K562 (cell line): ENCODE measurements at regions not wholly inside any gene's neighbourhood (a gene's known extent, or its start where the extent isn't known, plus 50 kb on each side); places are given as distances from the start of the nearest gene placed in this dataset.

Experiments
- EGR1 ChIP-seq: fragments of 450-650 bp; conservative IDR thresholded peaks from 2 replicates; pipeline ENCODE4 v1.6.1; 2017; ENCODE audit warnings: mild to moderate bottlenecking
- GATA2 ChIP-seq: sonication (generic); formaldehyde crosslinking; IDR thresholded peaks from 2 replicates; pipeline ENCODE4 v1.4.0; 2020; ENCODE audit warnings: mild to moderate bottlenecking, missing genetic modification reagents
- JUN ChIP-seq, 2 experiments: sonication (generic) in 1 of 2; formaldehyde crosslinking in 1 of 2; IDR thresholded peaks; 2 replicates each; pipeline versions ENCODE4 v1.6.1 to v1.8.0; 2012 to 2022; ENCODE audit warnings: borderline replicate concordance in 2 of 2, mild to moderate bottlenecking in 2 of 2, improper control_type of control experiment in 1 of 2, low read depth in 1 of 2, low read length in 1 of 2, missing genetic modification reagents in 1 of 2
- JUNB ChIP-seq: fragments of 450-650 bp; formaldehyde crosslinking; conservative IDR thresholded peaks from 2 replicates; pipeline ENCODE4 v1.4.0; 2020; ENCODE audit warnings: mild to moderate bottlenecking
- TARDBP ChIP-seq: fragments of 450-650 bp; IDR thresholded peaks from 2 replicates; pipeline ENCODE4 v1.6.1; 2016
- TBL1XR1 ChIP-seq, 2 experiments: IDR thresholded peaks; 2 replicates each; pipeline ENCODE4 v1.6.1; 2012; ENCODE audit warnings: improper control_type of control experiment in 2 of 2, low read length in 2 of 2, mild to moderate bottlenecking in 1 of 2
- ZFP1 ChIP-seq: fragments of 450-650 bp; formaldehyde crosslinking; IDR thresholded peaks from 2 replicates; pipeline ENCODE4 v1.4.0; 2020; ENCODE audit warnings: mild to moderate bottlenecking, mixed read lengths
- ZFP30 ChIP-seq: fragments of 250-450 bp; sonication (Bioruptor Pico); IDR thresholded peaks from 2 replicates; pipeline ENCODE4 v1.8.0; 2022; ENCODE audit warnings: moderate library complexity, mild to moderate bottlenecking, inconsistent platforms, borderline replicate concordance
- TF ChIP-seq, protein P1 (sequence below), 3 experiments: IDR thresholded peaks in 2 of 3; conservative IDR thresholded peaks in 1 of 3; 2 replicates each; pipeline ENCODE4 v1.5.1; 2011 to 2012; ENCODE audit warnings: low read length in 3 of 3, mild to moderate bottlenecking in 3 of 3, control low read depth in 2 of 3, improper control_type of control experiment in 1 of 3, inconsistent platforms in 1 of 3, low read depth in 1 of 3, mixed read lengths in 1 of 3, moderate library complexity in 1 of 3; ENCODE audit not compliant: insufficient read depth in 2 of 3
- TF ChIP-seq, protein P2 (sequence below): sonication (generic); formaldehyde crosslinking; IDR thresholded peaks from 2 replicates; pipeline ENCODE4 v1.8.0; 2022; ENCODE audit warnings: missing genetic modification reagents, mild to moderate bottlenecking, borderline replicate concordance
- TF ChIP-seq, protein P3 (sequence below): fragments of 200-800 bp; sonication (Bioruptor generic); IDR thresholded peaks from 2 replicates; pipeline ENCODE4 v1.6.1; 2017; ENCODE audit warnings: missing genetic modification characterization, missing compliant biosample characterization
- TF ChIP-seq, protein P4 (sequence below): sonication (generic); formaldehyde crosslinking; IDR thresholded peaks from 2 replicates; pipeline ENCODE4 v1.8.1; 2023; ENCODE audit warnings: mild to moderate bottlenecking, missing genetic modification reagents
- TF ChIP-seq, protein P5 (sequence below): fragments of 450-650 bp; formaldehyde crosslinking; IDR thresholded peaks from 2 replicates; pipeline ENCODE4 v1.4.0; 2020; ENCODE audit warnings: mild to moderate bottlenecking, mixed read lengths
- TF ChIP-seq, protein P6 (sequence below), 2 experiments: fragments of 450-650 bp; formaldehyde crosslinking in 1 of 2; IDR thresholded peaks; 2 replicates each; pipeline versions ENCODE4 v1.4.0 to v1.6.1; 2014 to 2020; ENCODE audit warnings: mild to moderate bottlenecking in 2 of 2, borderline replicate concordance in 1 of 2, low read depth in 1 of 2

DNA sequence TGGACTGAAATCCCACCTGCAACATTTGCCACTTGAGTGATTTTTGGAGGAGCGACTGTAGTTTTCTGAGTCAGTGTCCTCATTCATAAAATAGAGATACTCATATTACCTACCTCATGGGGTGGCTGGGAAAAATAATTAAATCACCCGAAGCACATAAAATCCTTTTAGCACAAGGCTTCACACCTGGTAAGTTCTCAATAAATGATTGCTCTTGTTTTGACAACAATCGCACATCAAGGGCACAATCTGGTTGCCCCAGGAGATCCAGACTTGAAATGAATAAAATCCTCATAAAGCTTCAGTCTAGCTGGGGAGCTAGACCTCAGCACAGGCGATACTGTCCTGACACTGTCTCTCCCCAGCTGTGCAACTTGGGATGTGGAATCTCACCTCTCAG, 76.0 kb upstream of the CCDC60 start:
- TF ChIP-seq, protein P1, sequence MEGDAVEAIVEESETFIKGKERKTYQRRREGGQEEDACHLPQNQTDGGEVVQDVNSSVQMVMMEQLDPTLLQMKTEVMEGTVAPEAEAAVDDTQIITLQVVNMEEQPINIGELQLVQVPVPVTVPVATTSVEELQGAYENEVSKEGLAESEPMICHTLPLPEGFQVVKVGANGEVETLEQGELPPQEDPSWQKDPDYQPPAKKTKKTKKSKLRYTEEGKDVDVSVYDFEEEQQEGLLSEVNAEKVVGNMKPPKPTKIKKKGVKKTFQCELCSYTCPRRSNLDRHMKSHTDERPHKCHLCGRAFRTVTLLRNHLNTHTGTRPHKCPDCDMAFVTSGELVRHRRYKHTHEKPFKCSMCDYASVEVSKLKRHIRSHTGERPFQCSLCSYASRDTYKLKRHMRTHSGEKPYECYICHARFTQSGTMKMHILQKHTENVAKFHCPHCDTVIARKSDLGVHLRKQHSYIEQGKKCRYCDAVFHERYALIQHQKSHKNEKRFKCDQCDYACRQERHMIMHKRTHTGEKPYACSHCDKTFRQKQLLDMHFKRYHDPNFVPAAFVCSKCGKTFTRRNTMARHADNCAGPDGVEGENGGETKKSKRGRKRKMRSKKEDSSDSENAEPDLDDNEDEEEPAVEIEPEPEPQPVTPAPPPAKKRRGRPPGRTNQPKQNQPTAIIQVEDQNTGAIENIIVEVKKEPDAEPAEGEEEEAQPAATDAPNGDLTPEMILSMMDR (IDR thresholded peaks at IDR 0.05 in 2 of 3, conservative IDR thresholded peaks at IDR 0.05 in 1 of 3; ENCODE audit: insufficient read depth in 2 of 3, low read depth in 1 of 3, low read length in 3 of 3) = no peak
- TF ChIP-seq, protein P2, sequence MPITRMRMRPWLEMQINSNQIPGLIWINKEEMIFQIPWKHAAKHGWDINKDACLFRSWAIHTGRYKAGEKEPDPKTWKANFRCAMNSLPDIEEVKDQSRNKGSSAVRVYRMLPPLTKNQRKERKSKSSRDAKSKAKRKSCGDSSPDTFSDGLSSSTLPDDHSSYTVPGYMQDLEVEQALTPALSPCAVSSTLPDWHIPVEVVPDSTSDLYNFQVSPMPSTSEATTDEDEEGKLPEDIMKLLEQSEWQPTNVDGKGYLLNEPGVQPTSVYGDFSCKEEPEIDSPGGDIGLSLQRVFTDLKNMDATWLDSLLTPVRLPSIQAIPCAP (CRISPR knock-in tag) = no peak
- TF ChIP-seq TARDBP (no peak), ZFP30 (CRISPR knock-in tag) (no peak), GATA2 (CRISPR knock-in tag) (no peak), JUN (IDR thresholded peaks at IDR 0.05; ENCODE audit: borderline replicate concordance, low read depth, low read length) (no peak), JUN (CRISPR knock-in tag; IDR thresholded peaks at IDR 0.05; ENCODE audit: borderline replicate concordance) (no peak), TBL1XR1 (IDR thresholded peaks at IDR 0.05; ENCODE audit: low read length in 2 of 2) (no peak), EGR1 (no peak), ZFP1 (CRISPR knock-in tag) (no peak), JUNB (CRISPR knock-in tag) (no peak)
- TF ChIP-seq, protein P3, sequence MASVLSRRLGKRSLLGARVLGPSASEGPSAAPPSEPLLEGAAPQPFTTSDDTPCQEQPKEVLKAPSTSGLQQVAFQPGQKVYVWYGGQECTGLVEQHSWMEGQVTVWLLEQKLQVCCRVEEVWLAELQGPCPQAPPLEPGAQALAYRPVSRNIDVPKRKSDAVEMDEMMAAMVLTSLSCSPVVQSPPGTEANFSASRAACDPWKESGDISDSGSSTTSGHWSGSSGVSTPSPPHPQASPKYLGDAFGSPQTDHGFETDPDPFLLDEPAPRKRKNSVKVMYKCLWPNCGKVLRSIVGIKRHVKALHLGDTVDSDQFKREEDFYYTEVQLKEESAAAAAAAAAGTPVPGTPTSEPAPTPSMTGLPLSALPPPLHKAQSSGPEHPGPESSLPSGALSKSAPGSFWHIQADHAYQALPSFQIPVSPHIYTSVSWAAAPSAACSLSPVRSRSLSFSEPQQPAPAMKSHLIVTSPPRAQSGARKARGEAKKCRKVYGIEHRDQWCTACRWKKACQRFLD (CRISPR knock-in tag) = no peak
- TF ChIP-seq, protein P4, sequence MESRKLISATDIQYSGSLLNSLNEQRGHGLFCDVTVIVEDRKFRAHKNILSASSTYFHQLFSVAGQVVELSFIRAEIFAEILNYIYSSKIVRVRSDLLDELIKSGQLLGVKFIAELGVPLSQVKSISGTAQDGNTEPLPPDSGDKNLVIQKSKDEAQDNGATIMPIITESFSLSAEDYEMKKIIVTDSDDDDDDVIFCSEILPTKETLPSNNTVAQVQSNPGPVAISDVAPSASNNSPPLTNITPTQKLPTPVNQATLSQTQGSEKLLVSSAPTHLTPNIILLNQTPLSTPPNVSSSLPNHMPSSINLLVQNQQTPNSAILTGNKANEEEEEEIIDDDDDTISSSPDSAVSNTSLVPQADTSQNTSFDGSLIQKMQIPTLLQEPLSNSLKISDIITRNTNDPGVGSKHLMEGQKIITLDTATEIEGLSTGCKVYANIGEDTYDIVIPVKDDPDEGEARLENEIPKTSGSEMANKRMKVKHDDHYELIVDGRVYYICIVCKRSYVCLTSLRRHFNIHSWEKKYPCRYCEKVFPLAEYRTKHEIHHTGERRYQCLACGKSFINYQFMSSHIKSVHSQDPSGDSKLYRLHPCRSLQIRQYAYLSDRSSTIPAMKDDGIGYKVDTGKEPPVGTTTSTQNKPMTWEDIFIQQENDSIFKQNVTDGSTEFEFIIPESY (CRISPR knock-in tag) = no peak
- TF ChIP-seq, protein P5, sequence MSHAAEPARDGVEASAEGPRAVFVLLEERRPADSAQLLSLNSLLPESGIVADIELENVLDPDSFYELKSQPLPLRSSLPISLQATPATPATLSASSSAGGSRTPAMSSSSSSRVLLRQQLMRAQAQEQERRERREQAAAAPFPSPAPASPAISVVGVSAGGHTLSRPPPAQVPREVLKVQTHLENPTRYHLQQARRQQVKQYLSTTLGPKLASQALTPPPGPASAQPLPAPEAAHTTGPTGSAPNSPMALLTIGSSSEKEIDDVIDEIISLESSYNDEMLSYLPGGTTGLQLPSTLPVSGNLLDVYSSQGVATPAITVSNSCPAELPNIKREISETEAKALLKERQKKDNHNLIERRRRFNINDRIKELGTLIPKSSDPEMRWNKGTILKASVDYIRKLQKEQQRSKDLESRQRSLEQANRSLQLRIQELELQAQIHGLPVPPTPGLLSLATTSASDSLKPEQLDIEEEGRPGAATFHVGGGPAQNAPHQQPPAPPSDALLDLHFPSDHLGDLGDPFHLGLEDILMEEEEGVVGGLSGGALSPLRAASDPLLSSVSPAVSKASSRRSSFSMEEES = no peak
- TF ChIP-seq, protein P6, sequence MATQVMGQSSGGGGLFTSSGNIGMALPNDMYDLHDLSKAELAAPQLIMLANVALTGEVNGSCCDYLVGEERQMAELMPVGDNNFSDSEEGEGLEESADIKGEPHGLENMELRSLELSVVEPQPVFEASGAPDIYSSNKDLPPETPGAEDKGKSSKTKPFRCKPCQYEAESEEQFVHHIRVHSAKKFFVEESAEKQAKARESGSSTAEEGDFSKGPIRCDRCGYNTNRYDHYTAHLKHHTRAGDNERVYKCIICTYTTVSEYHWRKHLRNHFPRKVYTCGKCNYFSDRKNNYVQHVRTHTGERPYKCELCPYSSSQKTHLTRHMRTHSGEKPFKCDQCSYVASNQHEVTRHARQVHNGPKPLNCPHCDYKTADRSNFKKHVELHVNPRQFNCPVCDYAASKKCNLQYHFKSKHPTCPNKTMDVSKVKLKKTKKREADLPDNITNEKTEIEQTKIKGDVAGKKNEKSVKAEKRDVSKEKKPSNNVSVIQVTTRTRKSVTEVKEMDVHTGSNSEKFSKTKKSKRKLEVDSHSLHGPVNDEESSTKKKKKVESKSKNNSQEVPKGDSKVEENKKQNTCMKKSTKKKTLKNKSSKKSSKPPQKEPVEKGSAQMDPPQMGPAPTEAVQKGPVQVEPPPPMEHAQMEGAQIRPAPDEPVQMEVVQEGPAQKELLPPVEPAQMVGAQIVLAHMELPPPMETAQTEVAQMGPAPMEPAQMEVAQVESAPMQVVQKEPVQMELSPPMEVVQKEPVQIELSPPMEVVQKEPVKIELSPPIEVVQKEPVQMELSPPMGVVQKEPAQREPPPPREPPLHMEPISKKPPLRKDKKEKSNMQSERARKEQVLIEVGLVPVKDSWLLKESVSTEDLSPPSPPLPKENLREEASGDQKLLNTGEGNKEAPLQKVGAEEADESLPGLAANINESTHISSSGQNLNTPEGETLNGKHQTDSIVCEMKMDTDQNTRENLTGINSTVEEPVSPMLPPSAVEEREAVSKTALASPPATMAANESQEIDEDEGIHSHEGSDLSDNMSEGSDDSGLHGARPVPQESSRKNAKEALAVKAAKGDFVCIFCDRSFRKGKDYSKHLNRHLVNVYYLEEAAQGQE (IDR thresholded peaks at IDR 0.05; ENCODE audit: borderline replicate concordance) = no peak
- TF ChIP-seq, protein P6 (CRISPR knock-in tag; IDR thresholded peaks at IDR 0.05; ENCODE audit: low read depth) = no peak
